Mucosa of gallbladder (tissue), 1 donor: ENCODE measurements at regions not wholly inside any gene's neighbourhood (a gene's known extent, or its start where the extent isn't known, plus 50 kb on each side); places are given as distances from the start of the nearest gene placed in this dataset.
A peak's percentile ranks its signal among the peaks of the same experiment; 100 is the strongest.
"Not testable (repeated sequence)": the region's sequence is repeated elsewhere in the genome, so short reads cannot be mapped to it uniquely, and the experiment has no call there.

Source experiments
- DNase-seq: peaks from one replicate; pipeline ENCODE4 v3.0.0-alpha.2; 2020; ENCODE audit warnings: low spot score
- donor health status: DM: no; HTN: no; CAD: no.

- DNase-seq = no peak
Measured at GRCh38 chr12:47348206-47348605, 268.4 kb upstream of the AMIGO2 start.

GRCh38 chr12:47346251-47347019 lies 266.7 kb upstream of the AMIGO2 start:
- peak; percentile 61 for DNase-seq

- DNase-seq = no peak
Measured at GRCh38 chr12:47343684-47344567, 264.2 kb upstream of the AMIGO2 start.

GRCh38 chr12:47340411-47341015 lies 260.8 kb upstream of the AMIGO2 start:
- no peak for DNase-seq

GRCh38 chr12:47337581-47337980 lies 257.8 kb upstream of the AMIGO2 start:
- no peak for DNase-seq

GRCh38 chr12:47333271-47333858 lies 253.6 kb upstream of the AMIGO2 start:
- not testable (repeated sequence) for DNase-seq

- no peak for DNase-seq
Measured at GRCh38 chr12:47328831-47329545, 249.2 kb upstream of the AMIGO2 start.

GRCh38 chr12:47326190-47326589 lies 246.4 kb upstream of the AMIGO2 start:
- no peak for DNase-seq

- DNase-seq = no peak
Measured at GRCh38 chr12:47323802-47324201, 244.0 kb upstream of the AMIGO2 start.

GRCh38 chr12:47321436-47321835 lies 241.7 kb upstream of the AMIGO2 start:
- no peak for DNase-seq

- no peak for DNase-seq
Measured at GRCh38 chr12:47319746-47320145, 240.0 kb upstream of the AMIGO2 start.

GRCh38 chr12:47318963-47319362 lies 239.2 kb upstream of the AMIGO2 start:
- DNase-seq = no peak

- no peak for DNase-seq
Measured at GRCh38 chr12:47317175-47317915, 237.6 kb upstream of the AMIGO2 start.

GRCh38 chr12:47316609-47317049 lies 236.9 kb upstream of the AMIGO2 start:
- DNase-seq = no peak

GRCh38 chr12:47314996-47315395 lies 235.2 kb upstream of the AMIGO2 start:
- DNase-seq = no peak

- peak; percentile 26 for DNase-seq
Measured at GRCh38 chr12:47312808-47313426, 233.2 kb upstream of the AMIGO2 start.

- no peak for DNase-seq
Measured at GRCh38 chr12:47312147-47312546, 232.4 kb upstream of the AMIGO2 start.

GRCh38 chr12:47311568-47311967 lies 231.8 kb upstream of the AMIGO2 start:
- DNase-seq = no peak

GRCh38 chr12:47311010-47311409 lies 231.3 kb upstream of the AMIGO2 start:
- DNase-seq = no peak

GRCh38 chr12:47308672-47309071 lies 228.9 kb upstream of the AMIGO2 start:
- no peak for DNase-seq
